HepG2 (cell line): ENCODE measurements at regions not wholly inside any gene's neighbourhood (a gene's known extent, or its start where the extent isn't known, plus 50 kb on each side); places are given as distances from the start of the nearest gene placed in this dataset.

ENCODE experiments used
- ATAC-seq: fragments of 200-7000 bp; cut with Tn5 transposase; 3 replicates; pipeline ENCODE4 v1.9.1; 2020; ENCODE audit warnings: mild to moderate bottlenecking, moderate library complexity
- BruUV-seq: library from RNA; stranded (reverse); fragments of 400-500 nt; replicated peaks from 2 replicates; lab custom pipeline; 2021; lab: Mats Ljungman, UMichigan
- CTCF ChIA-PET: fragments of 300-600 bp; formaldehyde crosslinking; extraction: SDS; loops from one replicate; lab custom pipeline; 2021; ENCODE audit warnings: low total read pairs, inconsistent platforms, low intra/inter-chr PET ratio; lab: Yijun Ruan, JAX
- POLR2A ChIA-PET: fragments of 350-600 bp; sonication (Branson Sonifier 250); formaldehyde crosslinking; loops from one replicate; lab custom pipeline; 2020; ENCODE audit warnings: antibody characterized with exemption, inconsistent platforms; lab: Yijun Ruan, JAX
- DNase-seq: peaks from one replicate; pipeline ENCODE4 v3.0.0-alpha.2; 2015; ENCODE audit warnings: low spot score
- FAIRE-seq: peaks from 3 replicates; lab custom pipeline; 2011; peaks lifted over from hg19 to GRCh38; lab: Jason Lieb, UNC
- H2AFZ ChIP-seq: one replicate; pipeline ENCODE4 v1.6.1; 2011; ENCODE audit warnings: low read length, inconsistent platforms
- H3K27ac ChIP-seq: fragments of 300-600 bp; 3 replicates; pipeline ENCODE4 v1.8.0; 2011; ENCODE audit warnings: mixed run types, mild to moderate bottlenecking, mixed read lengths, low read length, inconsistent platforms; ENCODE audit not compliant: insufficient read depth; ENCODE audit errors: extremely low read length
- H3K27me3 ChIP-seq, 2 experiments: fragments of 200-600 bp in 1 of 2; 2 replicates in 1 of 2; 3 replicates in 1 of 2; pipeline versions ENCODE4 v1.6.0 to v1.8.0; 2011; ENCODE audit warnings: low read length in 2 of 2, mild to moderate bottlenecking in 2 of 2, moderate library complexity in 2 of 2, inconsistent platforms in 1 of 2; ENCODE audit not compliant: insufficient read depth in 2 of 2, control insufficient read depth in 1 of 2
- H3K36me3 ChIP-seq, 2 experiments: fragments of 200-600 bp in 1 of 2; replicated peaks in 1 of 2; 2 replicates in 1 of 2; 3 replicates in 1 of 2; pipeline versions ENCODE4 v1.5.1 to v1.8.0; 2011; ENCODE audit warnings: low read length in 2 of 2, inconsistent platforms in 1 of 2; ENCODE audit not compliant: insufficient read depth in 2 of 2, control insufficient read depth in 1 of 2
- H3K4me1 ChIP-seq: 2 replicates; pipeline ENCODE4 v1.5.1; 2012; ENCODE audit warnings: low read length, inconsistent platforms; ENCODE audit not compliant: insufficient read depth
- H3K4me2 ChIP-seq: 2 replicates; pipeline ENCODE4 v1.6.0; 2011; ENCODE audit warnings: low read depth, low read length, inconsistent platforms
- H3K4me3 ChIP-seq, 3 experiments: fragments of 200-600 bp in 1 of 3; sonication (generic), shearing (Covaris generic) in 1 of 3; replicated peaks in 1 of 3; 2 replicates each; pipeline ENCODE4 v1.5.1; 2011 to 2016; ENCODE audit warnings: low read length in 3 of 3, inconsistent platforms in 2 of 3, low read depth in 2 of 3, mild to moderate bottlenecking in 2 of 3, control low read depth in 1 of 3, mixed read lengths in 1 of 3; ENCODE audit not compliant: insufficient read depth in 1 of 3
- H3K79me2 ChIP-seq: one replicate; pipeline ENCODE4 v1.6.1; 2011; ENCODE audit warnings: low read length, inconsistent platforms; ENCODE audit not compliant: insufficient read depth
- H3K9ac ChIP-seq: 2 replicates; pipeline ENCODE4 v1.6.0; 2011; ENCODE audit warnings: mild to moderate bottlenecking, low read depth, low read length, inconsistent platforms; ENCODE audit not compliant: insufficient read depth
- H3K9me3 ChIP-seq: 2 replicates; pipeline ENCODE4 v1.5.1; 2012; ENCODE audit warnings: mild to moderate bottlenecking, low read length
- H4K20me1 ChIP-seq: 2 replicates; pipeline ENCODE4 v1.6.0; 2011; ENCODE audit warnings: inconsistent platforms, mild to moderate bottlenecking, low read length, moderate library complexity; ENCODE audit not compliant: insufficient read depth
- GATAD2A ChIP-seq: IDR thresholded peaks from 2 replicates; pipeline ENCODE4 v1.6.1; 2016
- HMG20A ChIP-seq: IDR thresholded peaks from 2 replicates; pipeline ENCODE4 v1.6.1; 2016; ENCODE audit warnings: borderline replicate concordance
- ISX ChIP-seq: sonication (generic); formaldehyde crosslinking; conservative IDR thresholded peaks from 2 replicates; pipeline ENCODE4 v1.5.0; 2020; ENCODE audit warnings: missing genetic modification reagents
- POLR2G ChIP-seq: fragments of 200-400 bp; formaldehyde crosslinking; IDR thresholded peaks from 2 replicates; pipeline ENCODE4 v1.6.1; 2018; ENCODE audit warnings: mild to moderate bottlenecking, low read depth, low read length, moderate library complexity
- RFX1 ChIP-seq: fragments of 450-650 bp; IDR thresholded peaks from 2 replicates; pipeline ENCODE4 v1.6.1; 2017
- ZFX ChIP-seq: sonication (generic); formaldehyde crosslinking; IDR thresholded peaks from 2 replicates; pipeline ENCODE4 v1.4.0; 2020; ENCODE audit warnings: mild to moderate bottlenecking, low read depth, missing genetic modification reagents, moderate library complexity
- ZNF143 ChIP-seq: sonication (generic); formaldehyde crosslinking; IDR thresholded peaks from 2 replicates; pipeline ENCODE4 v1.4.0; 2020; ENCODE audit warnings: missing genetic modification reagents
- ZNF670 ChIP-seq: sonication (generic); formaldehyde crosslinking; IDR thresholded peaks from 2 replicates; pipeline ENCODE4 v1.8.0; 2022; ENCODE audit warnings: mild to moderate bottlenecking, missing genetic modification reagents, borderline replicate concordance
- in situ Hi-C: cut with HindIII; loops from 2 replicates; pipeline ENCODE4 v1.10.0; 2017; ENCODE audit warnings: low pct_unique_long_range_greater_than_20kb; ENCODE audit not compliant: extremely low pct_ligation_motif_present
- intact Hi-C: fragments of 100-400 bp; cut with micrococcal nuclease; formaldehyde crosslinking; loops from one replicate; pipeline ENCODE4 v1.10.0; 2022; ENCODE audit not compliant: unreplicated experiment
- TF ChIP-seq, protein P1 (sequence below): sonication (generic); formaldehyde crosslinking; IDR thresholded peaks from 2 replicates; pipeline ENCODE4 v1.8.0; 2022; ENCODE audit warnings: mild to moderate bottlenecking, missing genetic modification reagents; ENCODE audit not compliant: insufficient replicate concordance
- TF ChIP-seq, protein P2 (sequence below): sonication (generic); formaldehyde crosslinking; IDR thresholded peaks from 2 replicates; pipeline ENCODE4 v1.4.0; 2020; ENCODE audit warnings: low read depth, missing genetic modification reagents

DNA sequence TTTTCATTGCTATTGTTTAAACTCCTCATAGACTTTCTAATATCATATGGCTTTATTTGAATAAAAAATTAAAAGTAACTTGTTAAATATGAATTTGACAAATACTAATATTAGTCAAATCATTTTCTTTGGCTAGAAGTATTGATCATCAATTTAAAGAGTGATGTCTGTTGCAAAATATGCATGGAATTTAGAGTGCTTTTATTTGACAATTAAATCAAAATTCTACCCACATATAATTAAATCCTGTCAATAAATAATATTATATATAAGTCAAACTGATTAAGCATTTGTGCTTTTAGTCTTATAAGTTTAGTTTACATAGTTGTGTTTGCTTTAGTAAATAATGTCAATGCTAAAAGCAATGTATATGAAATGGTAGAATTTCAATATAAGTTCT lies 318.6 kb upstream of the ROBO1 start:
- no peak for ATAC-seq
- Histone ChIP-seq H2AFZ (no peak overlapping the region), H3K4me3 (no peak overlapping the region), H3K9ac (no peak overlapping the region), H3K79me2 (no peaks in the 10 kb centered on the region), H3K4me1 (no peaks in the 10 kb centered on the region), H3K27ac (no peak overlapping the region)
- POLR2A ChIA-PET, result no interaction called here
- TF ChIP-seq, protein P1, sequence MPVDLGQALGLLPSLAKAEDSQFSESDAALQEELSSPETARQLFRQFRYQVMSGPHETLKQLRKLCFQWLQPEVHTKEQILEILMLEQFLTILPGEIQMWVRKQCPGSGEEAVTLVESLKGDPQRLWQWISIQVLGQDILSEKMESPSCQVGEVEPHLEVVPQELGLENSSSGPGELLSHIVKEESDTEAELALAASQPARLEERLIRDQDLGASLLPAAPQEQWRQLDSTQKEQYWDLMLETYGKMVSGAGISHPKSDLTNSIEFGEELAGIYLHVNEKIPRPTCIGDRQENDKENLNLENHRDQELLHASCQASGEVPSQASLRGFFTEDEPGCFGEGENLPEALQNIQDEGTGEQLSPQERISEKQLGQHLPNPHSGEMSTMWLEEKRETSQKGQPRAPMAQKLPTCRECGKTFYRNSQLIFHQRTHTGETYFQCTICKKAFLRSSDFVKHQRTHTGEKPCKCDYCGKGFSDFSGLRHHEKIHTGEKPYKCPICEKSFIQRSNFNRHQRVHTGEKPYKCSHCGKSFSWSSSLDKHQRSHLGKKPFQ, result no peak
- TF ChIP-seq ISX (CRISPR knock-in tag) (no peak), HMG20A (CRISPR knock-in tag) (no peak), RFX1 (no peak), ZNF143 (CRISPR knock-in tag) (no peak), GATAD2A (CRISPR knock-in tag) (no peak), ZNF670 (CRISPR knock-in tag) (no peak), POLR2G (no peak), ZFX (CRISPR knock-in tag) (no peak)
- TF ChIP-seq, protein P2, sequence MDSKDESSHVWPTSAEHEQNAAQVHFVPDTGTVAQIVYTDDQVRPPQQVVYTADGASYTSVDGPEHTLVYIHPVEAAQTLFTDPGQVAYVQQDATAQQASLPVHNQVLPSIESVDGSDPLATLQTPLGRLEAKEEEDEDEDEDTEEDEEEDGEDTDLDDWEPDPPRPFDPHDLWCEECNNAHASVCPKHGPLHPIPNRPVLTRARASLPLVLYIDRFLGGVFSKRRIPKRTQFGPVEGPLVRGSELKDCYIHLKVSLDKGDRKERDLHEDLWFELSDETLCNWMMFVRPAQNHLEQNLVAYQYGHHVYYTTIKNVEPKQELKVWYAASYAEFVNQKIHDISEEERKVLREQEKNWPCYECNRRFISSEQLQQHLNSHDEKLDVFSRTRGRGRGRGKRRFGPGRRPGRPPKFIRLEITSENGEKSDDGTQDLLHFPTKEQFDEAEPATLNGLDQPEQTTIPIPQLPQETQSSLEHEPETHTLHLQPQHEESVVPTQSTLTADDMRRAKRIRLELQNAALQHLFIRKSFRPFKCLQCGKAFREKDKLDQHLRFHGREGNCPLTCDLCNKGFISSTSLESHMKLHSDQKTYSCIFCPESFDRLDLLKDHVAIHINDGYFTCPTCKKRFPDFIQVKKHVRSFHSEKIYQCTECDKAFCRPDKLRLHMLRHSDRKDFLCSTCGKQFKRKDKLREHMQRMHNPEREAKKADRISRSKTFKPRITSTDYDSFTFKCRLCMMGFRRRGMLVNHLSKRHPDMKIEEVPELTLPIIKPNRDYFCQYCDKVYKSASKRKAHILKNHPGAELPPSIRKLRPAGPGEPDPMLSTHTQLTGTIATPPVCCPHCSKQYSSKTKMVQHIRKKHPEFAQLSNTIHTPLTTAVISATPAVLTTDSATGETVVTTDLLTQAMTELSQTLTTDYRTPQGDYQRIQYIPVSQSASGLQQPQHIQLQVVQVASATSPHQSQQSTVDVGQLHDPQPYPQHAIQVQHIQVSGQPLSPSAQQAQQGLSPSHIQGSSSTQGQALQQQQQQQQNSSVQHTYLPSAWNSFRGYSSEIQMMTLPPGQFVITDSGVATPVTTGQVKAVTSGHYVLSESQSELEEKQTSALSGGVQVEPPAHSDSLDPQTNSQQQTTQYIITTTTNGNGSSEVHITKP (CRISPR knock-in tag), result no peak
- TF ChIP-seq, all 625 proteins: peak for 0
- DNase-seq (no peak), FAIRE-seq (no peak)
- in situ Hi-C loops (no loop called here), intact Hi-C loops (no loop called here)
- CTCF ChIA-PET, result no interaction called here
- Histone ChIP-seq H3K9me3 (no peaks in the 10 kb centered on the region), H3K36me3 (no peaks in the 10 kb centered on the region), H3K4me2 (no peak overlapping the region), H3K27me3 (no peaks in the 10 kb centered on the region), H4K20me1 (no peaks in the 10 kb centered on the region)
- BruUV-seq, result no TSS peak
